Fibroblast of skin of back (primary cell): ENCODE measurements at regions not wholly inside any gene's neighbourhood (a gene's known extent, or its start where the extent isn't known, plus 50 kb on each side); places are given as distances from the start of the nearest gene placed in this dataset.
A peak's percentile ranks its signal among the peaks of the same experiment; 100 is the strongest.

Source experiments
- DNase-seq: peaks from one replicate; pipeline ENCODE4 v3.0.0-alpha.2; 2013

- DNase-seq: no peak
These were observed 134.8 kb upstream of the NTM start for GRCh38 chr11:131235328-131236298.

GRCh38 chr11:131240421-131240820 lies 130.0 kb upstream of the NTM start:
- DNase-seq: no peak

- DNase-seq: no peak
These were observed 127.9 kb upstream of the NTM start for GRCh38 chr11:131242476-131243000.

- peak; percentile 48 for DNase-seq
These were observed 124.3 kb upstream of the NTM start for GRCh38 chr11:131246156-131246555.

GRCh38 chr11:131246663-131247062 lies 123.8 kb upstream of the NTM start:
- peak; percentile 17 for DNase-seq

GRCh38 chr11:131248588-131248987 lies 121.8 kb upstream of the NTM start:
- DNase-seq: peak; percentile 43

GRCh38 chr11:131253142-131253655 lies 117.2 kb upstream of the NTM start:
- no peak for DNase-seq

GRCh38 chr11:131253656-131254151 lies 116.7 kb upstream of the NTM start:
- peak; percentile 44 for DNase-seq

- no peak for DNase-seq
These were observed 116.2 kb upstream of the NTM start for GRCh38 chr11:131254254-131254653.

- DNase-seq: no peak
These were observed 96.2 kb upstream of the NTM start for GRCh38 chr11:131274233-131274632.

- DNase-seq: no peak
These were observed 94.8 kb upstream of the NTM start for GRCh38 chr11:131275580-131275979.

GRCh38 chr11:131278472-131278871 lies 91.9 kb upstream of the NTM start:
- DNase-seq: no peak

GRCh38 chr11:131279654-131280384 lies 90.6 kb upstream of the NTM start:
- DNase-seq: peak; percentile 58

GRCh38 chr11:131281316-131281715 lies 89.1 kb upstream of the NTM start:
- DNase-seq: no peak

- no peak for DNase-seq
These were observed 86.4 kb upstream of the NTM start for GRCh38 chr11:131284041-131284440.

GRCh38 chr11:131288521-131289091 lies 81.8 kb upstream of the NTM start:
- DNase-seq: no peak

GRCh38 chr11:131290185-131290584 lies 80.2 kb upstream of the NTM start:
- DNase-seq: no peak

GRCh38 chr11:131295986-131296385 lies 74.4 kb upstream of the NTM start:
- DNase-seq: no peak

- no peak for DNase-seq
These were observed 73.0 kb upstream of the NTM start for GRCh38 chr11:131297441-131297840.

GRCh38 chr11:131299598-131300438 lies 70.6 kb upstream of the NTM start:
- DNase-seq: no peak

GRCh38 chr11:131300439-131300717 lies 70.0 kb upstream of the NTM start:
- peak; percentile 62 for DNase-seq

GRCh38 chr11:131301306-131301705 lies 69.1 kb upstream of the NTM start:
- DNase-seq: peak; percentile 58
